SJSA1 (cell line): ENCODE measurements at regions not wholly inside any gene's neighbourhood (a gene's known extent, or its start where the extent isn't known, plus 50 kb on each side); places are given as distances from the start of the nearest gene placed in this dataset.
A peak's percentile ranks its signal among the peaks of the same experiment; 100 is the strongest.
"Not testable (repeated sequence)": the region's sequence is repeated elsewhere in the genome, so short reads cannot be mapped to it uniquely, and the experiment has no call there.

Experiments used
- DNase-seq, 2 experiments: peaks; one replicate each; pipeline ENCODE4 v3.0.0-alpha.2; 2015 to 2020; ENCODE audit warnings: low spot score in 2 of 2, low read depth in 1 of 2
- H3K27ac ChIP-seq: fragments of 250-450 bp; sonication (Bioruptor Pico); 2 replicates; pipeline ENCODE4 v1.5.1; 2020; ENCODE audit warnings: mild to moderate bottlenecking, moderate library complexity
- H3K27me3 ChIP-seq: fragments of 250-450 bp; sonication (Bioruptor Pico); replicated peaks from 2 replicates; pipeline ENCODE4 v1.5.1; 2020; ENCODE audit warnings: mild to moderate bottlenecking, moderate library complexity
- H3K36me3 ChIP-seq: fragments of 250-450 bp; sonication (Bioruptor Pico); 2 replicates; pipeline ENCODE4 v1.5.1; 2020; ENCODE audit warnings: mild to moderate bottlenecking
- H3K4me1 ChIP-seq: fragments of 250-450 bp; sonication (Bioruptor Pico); replicated peaks from 2 replicates; pipeline ENCODE4 v1.6.1; 2021; ENCODE audit warnings: mild to moderate bottlenecking
- H3K4me3 ChIP-seq: fragments of 250-450 bp; sonication (Bioruptor Pico); 2 replicates; pipeline ENCODE4 v1.5.1; 2020; ENCODE audit warnings: mild to moderate bottlenecking
- H3K9me3 ChIP-seq: fragments of 250-450 bp; sonication (Bioruptor Pico); replicated peaks from 2 replicates; pipeline ENCODE4 v1.5.1; 2020; ENCODE audit warnings: mild to moderate bottlenecking

DNA sequence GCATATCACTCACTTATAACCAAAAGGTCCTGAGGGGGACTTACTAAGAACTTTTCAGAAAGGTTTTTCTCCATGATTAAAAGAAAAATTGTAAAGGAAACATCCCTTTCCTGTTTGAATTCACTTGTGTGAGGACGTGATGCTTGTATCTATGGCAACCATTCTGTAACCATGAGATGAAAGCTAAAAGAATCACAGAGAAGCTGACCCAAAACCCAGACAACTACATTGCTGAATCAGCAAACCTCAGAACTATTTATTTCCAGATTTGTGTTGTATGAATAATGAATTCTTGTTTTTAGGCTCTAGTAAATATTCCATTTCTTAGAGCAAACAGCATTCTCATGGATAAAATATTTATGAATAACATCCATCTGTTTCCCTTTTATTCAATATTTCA is 91.2 kb downstream of the RCHY1 start:
- no peak overlapping the region for H3K27ac ChIP-seq
- DNase-seq = no peak

GRCh38 chr4:75412746-75413145 is 101.5 kb downstream of the RCHY1 start:
- H3K4me1 ChIP-seq = no peaks in the 10 kb centered on the region
- H3K36me3 ChIP-seq = no peaks in the 10 kb centered on the region
- no peak for DNase-seq
- no peaks in the 10 kb centered on the region for H3K9me3 ChIP-seq
- no peak overlapping the region for H3K4me3 ChIP-seq
- H3K27me3 ChIP-seq = no peaks in the 10 kb centered on the region; the same call in 1 of the 2 replicates
- H3K27ac ChIP-seq = no peak overlapping the region

More for the DNA sequence above, 91.2 kb downstream of the RCHY1 start:
- no peaks in the 10 kb centered on the region for H3K9me3 ChIP-seq
- H3K4me1 ChIP-seq = no peaks in the 10 kb centered on the region
- H3K4me3 ChIP-seq = no peak overlapping the region
- H3K27me3 ChIP-seq = no peaks in the 10 kb centered on the region
- no peaks in the 10 kb centered on the region for H3K36me3 ChIP-seq

- DNase-seq = no peak
- no peaks in the 10 kb centered on the region for H3K4me1 ChIP-seq
- peaks cover 4% of the 10 kb centered on the region; the same call in 1 of the 2 replicates for H3K27me3 ChIP-seq
- H3K27ac ChIP-seq = no peak overlapping the region
- H3K4me3 ChIP-seq = no peak overlapping the region
- H3K36me3 ChIP-seq = no peaks in the 10 kb centered on the region
- no peaks in the 10 kb centered on the region for H3K9me3 ChIP-seq
Measured at GRCh38 chr4:75398501-75398900, 115.7 kb downstream of the RCHY1 start.

GRCh38 chr4:75391489-75392166 is 122.6 kb downstream of the RCHY1 start:
- no peaks in the 10 kb centered on the region for H3K9me3 ChIP-seq
- DNase-seq = no peak

GRCh38 chr4:75386426-75386825 is 127.8 kb downstream of the RCHY1 start:
- not testable (repeated sequence) for H3K9me3 ChIP-seq, DNase-seq, H3K4me1 ChIP-seq, H3K27me3 ChIP-seq, H3K36me3 ChIP-seq, H3K27ac ChIP-seq, H3K4me3 ChIP-seq

More at GRCh38 chr4:75391489-75392166, 122.6 kb downstream of the RCHY1 start:
- Histone ChIP-seq H3K36me3 (no peaks in the 10 kb centered on the region), H3K4me1 (no peaks in the 10 kb centered on the region), H3K27me3 (no peaks in the 10 kb centered on the region), H3K27ac (no peak overlapping the region), H3K4me3 (no peak overlapping the region)

DNA sequence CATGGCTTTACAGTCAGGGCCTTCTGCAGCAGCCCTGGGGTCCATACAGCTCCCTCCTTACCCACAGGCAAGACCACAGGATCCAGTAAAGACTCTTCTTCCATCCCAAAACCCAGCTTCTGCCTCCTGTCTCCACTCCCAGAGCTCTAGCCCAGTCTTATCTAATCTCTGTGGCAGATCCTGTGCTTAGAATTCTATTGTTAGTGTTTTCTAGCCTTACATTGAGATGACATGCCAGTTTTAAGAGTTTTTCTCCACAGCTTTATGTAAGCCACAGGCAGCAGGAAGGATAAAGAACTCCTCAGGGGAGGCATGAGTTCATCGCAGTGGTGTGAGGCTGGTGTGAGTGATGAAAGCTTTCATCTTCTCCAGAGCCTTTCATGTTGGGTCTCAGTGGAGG is 129.1 kb downstream of the RCHY1 start:
- no peak for DNase-seq
- Histone ChIP-seq H3K4me3 (no peak overlapping the region), H3K9me3 (no peaks in the 10 kb centered on the region), H3K27ac (no peak overlapping the region), H3K27me3 (no peaks in the 10 kb centered on the region), H3K4me1 (no peaks in the 10 kb centered on the region), H3K36me3 (no peaks in the 10 kb centered on the region)

DNA sequence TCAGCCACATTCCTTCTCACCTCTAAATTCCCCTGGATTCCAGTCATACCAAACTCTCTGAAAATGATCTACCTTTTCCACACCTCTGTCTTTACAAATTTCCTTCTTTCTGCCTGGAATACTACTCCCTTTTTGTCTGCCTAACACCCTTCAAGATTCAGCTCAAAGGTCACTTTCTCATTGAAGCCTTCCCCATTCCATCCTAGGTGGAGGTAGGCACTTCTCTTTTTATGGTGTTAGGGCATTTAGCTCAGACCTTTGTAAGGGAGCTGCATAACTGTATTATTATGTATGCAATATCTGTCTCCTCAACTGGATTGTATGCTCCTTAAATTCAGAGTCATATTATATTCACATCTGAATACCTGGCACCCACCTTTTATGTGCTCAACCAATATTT is 137.7 kb downstream of the RCHY1 start:
- H3K4me3 ChIP-seq = no peak overlapping the region
- no peaks in the 10 kb centered on the region for H3K36me3 ChIP-seq
- no peaks in the 10 kb centered on the region; the same call in 1 of the 2 replicates for H3K9me3 ChIP-seq
- H3K4me1 ChIP-seq = no peaks in the 10 kb centered on the region
- no peak overlapping the region for H3K27ac ChIP-seq
- no peak for DNase-seq
- H3K27me3 ChIP-seq = no peaks in the 10 kb centered on the region; the same call in 1 of the 2 replicates

DNA sequence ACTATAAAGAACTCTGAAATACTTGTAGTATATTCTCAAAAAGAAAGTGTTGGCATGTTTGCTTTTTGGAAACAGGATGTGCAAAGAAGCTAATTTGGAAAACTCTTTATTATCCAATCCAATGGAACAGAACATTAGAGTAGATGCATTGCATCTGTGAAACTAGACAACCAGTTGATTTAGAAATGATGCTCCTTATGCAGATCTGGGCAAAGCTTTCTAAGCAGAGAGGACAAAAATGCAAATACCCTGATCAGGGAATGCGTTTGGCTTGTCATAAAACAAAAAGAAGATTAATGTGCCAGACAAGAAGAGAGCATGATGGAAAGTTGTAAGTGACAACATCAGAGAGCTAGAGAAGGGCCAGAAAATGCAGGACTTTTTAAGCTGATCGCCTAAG is 142.3 kb downstream of the RCHY1 start:
- DNase-seq = no peak
- Histone ChIP-seq H3K36me3 (no peaks in the 10 kb centered on the region), H3K27me3 (peaks cover 4% of the 10 kb centered on the region; the same call in 1 of the 2 replicates), H3K4me1 (no peaks in the 10 kb centered on the region), H3K9me3 (no peaks in the 10 kb centered on the region), H3K4me3 (no peak overlapping the region), H3K27ac (no peak overlapping the region)

GRCh38 chr4:75370576-75370975 is 143.6 kb downstream of the RCHY1 start:
- Histone ChIP-seq H3K9me3 (no peaks in the 10 kb centered on the region), H3K4me1 (no peaks in the 10 kb centered on the region), H3K36me3 (no peaks in the 10 kb centered on the region), H3K27ac (no peak overlapping the region), H3K27me3 (0 out of 2 replicates have a peak, but pooled peaks cover 4% of the 10 kb centered on the region), H3K4me3 (no peak overlapping the region)
- DNase-seq = no peak

- peaks cover 41% of the 10 kb centered on the region for H3K4me1 ChIP-seq
- peak overlapping the region; percentile 60 for H3K27ac ChIP-seq
- no peaks in the 10 kb centered on the region for H3K27me3 ChIP-seq
- no peak overlapping the region for H3K4me3 ChIP-seq
- no peaks in the 10 kb centered on the region for H3K9me3 ChIP-seq
- no peak for DNase-seq
- no peaks in the 10 kb centered on the region for H3K36me3 ChIP-seq
Measured at GRCh38 chr4:75345423-75345822, 168.8 kb downstream of the RCHY1 start.

GRCh38 chr4:75344915-75345314 is 169.3 kb downstream of the RCHY1 start:
- Histone ChIP-seq H3K9me3 (no peaks in the 10 kb centered on the region), H3K27ac (peak overlapping the region; percentile 60), H3K4me3 (no peak overlapping the region), H3K36me3 (no peaks in the 10 kb centered on the region), H3K27me3 (no peaks in the 10 kb centered on the region), H3K4me1 (peaks cover 46% of the 10 kb centered on the region)
- peak in 1 of 2 experiments; percentile 78 for DNase-seq

GRCh38 chr4:75343333-75343732 is 170.9 kb downstream of the RCHY1 start:
- Histone ChIP-seq H3K27me3 (no peaks in the 10 kb centered on the region), H3K4me3 (no peak overlapping the region), H3K4me1 (peaks cover 54% of the 10 kb centered on the region), H3K27ac (no peak overlapping the region), H3K36me3 (no peaks in the 10 kb centered on the region), H3K9me3 (no peaks in the 10 kb centered on the region)
- no peak for DNase-seq

GRCh38 chr4:75340561-75340960 is 173.6 kb downstream of the RCHY1 start:
- DNase-seq = peak in 1 of 2 experiments; percentile 21

DNA sequence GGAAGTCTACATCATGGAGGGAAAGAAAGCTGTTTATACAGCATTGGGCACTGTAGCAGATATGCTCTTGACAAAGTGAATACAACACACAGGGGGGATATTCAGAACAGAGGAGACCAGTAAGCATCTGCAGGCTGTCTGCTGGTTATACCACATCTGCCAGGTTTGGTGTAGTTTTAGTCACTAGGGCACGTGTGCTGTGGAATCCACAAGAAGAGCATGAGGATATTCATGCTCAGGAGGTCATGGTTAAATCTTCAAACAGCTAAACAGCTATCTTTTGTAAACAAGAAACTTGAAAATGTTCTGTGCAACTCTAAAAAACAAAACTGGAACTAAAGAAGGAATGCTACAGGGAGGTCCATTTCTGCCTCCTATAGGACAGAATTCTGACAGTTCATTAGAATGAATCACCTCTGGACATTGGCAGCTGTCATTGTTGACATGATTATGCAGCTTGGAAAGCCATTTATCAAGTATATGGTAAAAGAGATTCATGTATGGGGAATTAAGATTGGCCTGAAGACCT is 175.8 kb downstream of the RCHY1 start:
- Histone ChIP-seq H3K4me3 (no peak overlapping the region), H3K9me3 (no peaks in the 10 kb centered on the region), H3K27ac (no peak overlapping the region), H3K4me1 (peaks cover 36% of the 10 kb centered on the region), H3K27me3 (no peaks in the 10 kb centered on the region), H3K36me3 (no peaks in the 10 kb centered on the region)
- DNase-seq = peak in 1 of 2 experiments; percentile 41

More at GRCh38 chr4:75340561-75340960, 173.6 kb downstream of the RCHY1 start:
- no peak overlapping the region for H3K4me3 ChIP-seq
- H3K4me1 ChIP-seq = peaks cover 56% of the 10 kb centered on the region
- H3K9me3 ChIP-seq = no peaks in the 10 kb centered on the region
- no peak overlapping the region for H3K27ac ChIP-seq
- H3K36me3 ChIP-seq = no peaks in the 10 kb centered on the region
- H3K27me3 ChIP-seq = no peaks in the 10 kb centered on the region
